Stimulated activated effector memory CD8-positive, alpha-beta T cell treated with anti-CD3 and anti-CD28 coated beads, Interleukin-12 subunit alpha, Interleukin-12 subunit beta, amount 100 ng/mL, for 72 hours (primary cell): ENCODE measurements at regions not wholly inside any gene's neighbourhood (a gene's known extent, or its start where the extent isn't known, plus 50 kb on each side); places are given as distances from the start of the nearest gene placed in this dataset.

Source experiments
- ATAC-seq: fragments of 150-1000 bp; cut with Tn5 transposase; 2 replicates; pipeline ENCODE4 v1.10.0; 2021
- DNase-seq, 2 donors: peaks; one replicate each; pipeline ENCODE4 v3.0.0; 2021 to 2022; ENCODE audit warnings: low spot score in 2 of 2
- H3K27ac Mint-ChIP-seq: one replicate; pipeline ENCODE4 v1.8.0; 2022; ENCODE audit warnings: mild to moderate bottlenecking, mixed read lengths
- H3K36me3 Mint-ChIP-seq: one replicate; pipeline ENCODE4 v1.8.0; 2022; ENCODE audit warnings: mild to moderate bottlenecking, mixed read lengths
- H3K4me1 Mint-ChIP-seq: one replicate; pipeline ENCODE4 v1.8.0; 2022; ENCODE audit warnings: mixed read lengths
- H3K4me3 Mint-ChIP-seq: one replicate; pipeline ENCODE4 v1.8.0; 2022; ENCODE audit warnings: mild to moderate bottlenecking, mixed read lengths
- H3K9me3 Mint-ChIP-seq: one replicate; pipeline ENCODE4 v1.8.0; 2022; ENCODE audit warnings: mixed read lengths

DNA sequence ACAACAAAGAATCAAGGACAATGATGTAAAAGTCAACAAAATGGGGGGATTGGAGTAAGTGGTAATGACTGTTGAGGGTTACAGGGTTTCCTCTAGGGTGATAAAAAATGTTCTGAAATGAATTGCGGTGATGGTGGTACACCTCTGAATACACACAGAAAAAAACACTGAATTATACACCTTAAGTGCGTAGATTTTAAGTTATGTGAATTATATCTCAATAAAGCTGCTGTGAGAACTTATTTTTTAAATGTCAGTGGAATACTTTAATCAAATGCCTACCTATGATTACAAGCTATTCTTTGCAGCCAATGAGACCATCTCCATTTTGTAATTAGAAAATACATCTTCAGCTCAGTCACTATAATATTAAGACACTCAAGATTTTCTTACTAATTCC is 53.5 kb downstream of the ZNF608 start:
- H3K36me3 Mint-ChIP-seq, result no peaks in the 10 kb centered on the region
- H3K27ac Mint-ChIP-seq, result no peak overlapping the region

DNA sequence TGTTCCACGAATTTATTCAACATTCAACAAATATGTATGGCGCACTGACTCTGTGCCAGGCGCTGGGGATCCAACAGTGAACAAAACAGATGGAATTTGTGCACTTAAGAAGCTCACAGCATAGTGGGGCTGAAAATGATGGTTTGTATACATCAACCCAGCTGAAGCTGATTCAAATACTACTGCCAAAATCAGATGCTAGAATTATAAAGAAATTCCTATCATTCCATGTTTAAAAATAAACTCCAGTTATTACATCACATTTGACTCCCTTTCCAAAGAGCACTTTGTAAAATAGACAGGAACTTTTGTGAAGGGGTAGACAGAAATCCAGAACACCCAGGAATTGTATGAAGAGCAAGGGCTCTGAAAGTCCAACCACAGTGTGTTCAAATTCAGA is 54.1 kb downstream of the ZNF608 start:
- ATAC-seq (no peak), DNase-seq (no peak)
- Mint-ChIP-seq H3K4me1 (no peaks in the 10 kb centered on the region), H3K36me3 (no peaks in the 10 kb centered on the region), H3K4me3 (no peak overlapping the region), H3K27ac (no peak overlapping the region), H3K9me3 (no peaks in the 10 kb centered on the region)

More for the DNA sequence above, 53.5 kb downstream of the ZNF608 start:
- no peak for DNase-seq
- H3K9me3 Mint-ChIP-seq, result no peaks in the 10 kb centered on the region
- no peak overlapping the region for H3K4me3 Mint-ChIP-seq
- no peaks in the 10 kb centered on the region for H3K4me1 Mint-ChIP-seq
- no peak for ATAC-seq

DNA sequence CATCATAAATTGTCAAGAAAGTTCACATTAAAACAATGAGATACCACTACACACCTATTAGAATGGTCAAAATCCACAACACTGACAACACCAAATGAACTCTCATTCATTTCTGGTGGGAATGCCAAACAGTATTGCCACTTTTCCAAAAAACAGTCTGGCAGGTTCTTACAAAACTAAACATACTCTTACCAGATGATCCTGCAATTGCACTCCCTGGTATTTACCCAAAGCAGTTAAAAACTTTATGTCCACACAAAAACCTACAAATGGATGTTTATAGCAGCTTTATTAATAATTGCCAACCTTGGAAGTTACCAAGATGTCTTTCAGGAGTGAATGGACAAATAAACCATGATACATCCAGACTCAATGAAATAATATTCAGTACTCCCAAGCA is 56.8 kb downstream of the ZNF608 start:
- Mint-ChIP-seq H3K9me3 (no peaks in the 10 kb centered on the region), H3K27ac (no peak overlapping the region), H3K36me3 (no peaks in the 10 kb centered on the region), H3K4me1 (no peaks in the 10 kb centered on the region), H3K4me3 (no peak overlapping the region)
- ATAC-seq (no peak), DNase-seq (no peak)

DNA sequence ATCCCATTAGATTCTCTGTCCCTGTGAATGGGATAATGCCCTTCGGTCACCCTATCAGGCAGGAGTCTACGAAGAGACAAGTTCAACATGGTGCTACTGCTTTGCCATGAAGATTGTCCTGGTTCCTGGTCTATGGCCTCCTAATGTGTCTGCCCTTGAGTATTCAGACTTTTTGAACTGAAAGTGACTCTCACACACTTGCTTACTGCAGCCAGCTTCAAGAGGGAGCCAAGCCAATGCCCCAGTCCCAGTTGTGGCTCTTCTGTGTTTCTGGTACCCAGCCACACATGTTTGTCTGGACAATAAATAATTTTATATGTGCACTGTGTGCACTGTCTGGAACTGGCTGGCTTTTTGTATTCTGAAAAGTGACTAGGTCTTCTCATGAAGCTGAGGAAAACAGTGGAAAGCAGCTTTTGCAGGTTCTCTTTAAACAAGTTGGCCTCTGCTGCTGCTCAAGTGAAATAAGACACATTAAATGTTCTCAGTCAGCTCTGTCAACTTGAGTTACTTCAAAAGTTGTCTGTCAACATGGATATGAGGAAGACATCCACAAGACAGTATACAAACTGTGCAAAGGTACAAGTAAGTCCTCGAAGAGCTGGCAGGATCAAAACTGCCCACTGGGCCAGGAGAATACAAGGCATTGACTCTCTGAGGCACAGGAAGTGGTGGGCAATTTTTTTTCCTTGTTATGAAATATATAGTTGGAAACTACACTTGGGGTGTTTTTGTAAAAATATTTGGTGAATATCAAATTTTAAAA is 60.0 kb downstream of the ZNF608 start:
- no peak for DNase-seq
- Mint-ChIP-seq H3K4me3 (no peak overlapping the region), H3K27ac (no peak overlapping the region), H3K36me3 (no peaks in the 10 kb centered on the region), H3K4me1 (no peaks in the 10 kb centered on the region), H3K9me3 (no peaks in the 10 kb centered on the region)
- no peak for ATAC-seq

DNA sequence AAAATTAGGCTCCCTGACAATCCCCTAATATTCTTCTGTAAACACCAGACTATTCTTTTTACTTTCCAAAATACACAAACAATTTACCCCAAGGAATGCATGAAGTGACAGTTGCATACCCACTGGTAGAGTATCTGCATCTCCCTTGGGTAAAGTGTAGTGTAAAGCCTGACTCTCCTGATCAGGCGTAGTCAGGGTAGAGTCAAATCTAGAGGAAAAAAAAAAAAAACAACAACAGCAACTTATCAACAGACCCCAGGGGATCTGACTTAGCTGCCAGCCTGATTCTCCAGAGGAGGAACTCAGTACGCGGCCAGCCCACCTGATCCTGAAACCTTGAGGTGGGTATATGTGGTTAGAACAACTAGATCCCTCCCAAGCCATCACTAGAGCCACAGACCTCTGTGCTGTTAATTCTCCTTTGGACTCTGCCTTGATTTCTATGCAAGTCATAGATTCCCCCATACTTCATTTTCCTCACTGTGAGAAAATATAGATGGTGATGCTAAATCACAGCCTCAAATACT is 61.0 kb downstream of the ZNF608 start:
- no peak overlapping the region for H3K27ac Mint-ChIP-seq
- H3K4me1 Mint-ChIP-seq, result no peaks in the 10 kb centered on the region
- ATAC-seq, result no peak
- no peak for DNase-seq
- no peaks in the 10 kb centered on the region for H3K9me3 Mint-ChIP-seq
- no peak overlapping the region for H3K4me3 Mint-ChIP-seq
- H3K36me3 Mint-ChIP-seq, result no peaks in the 10 kb centered on the region

DNA sequence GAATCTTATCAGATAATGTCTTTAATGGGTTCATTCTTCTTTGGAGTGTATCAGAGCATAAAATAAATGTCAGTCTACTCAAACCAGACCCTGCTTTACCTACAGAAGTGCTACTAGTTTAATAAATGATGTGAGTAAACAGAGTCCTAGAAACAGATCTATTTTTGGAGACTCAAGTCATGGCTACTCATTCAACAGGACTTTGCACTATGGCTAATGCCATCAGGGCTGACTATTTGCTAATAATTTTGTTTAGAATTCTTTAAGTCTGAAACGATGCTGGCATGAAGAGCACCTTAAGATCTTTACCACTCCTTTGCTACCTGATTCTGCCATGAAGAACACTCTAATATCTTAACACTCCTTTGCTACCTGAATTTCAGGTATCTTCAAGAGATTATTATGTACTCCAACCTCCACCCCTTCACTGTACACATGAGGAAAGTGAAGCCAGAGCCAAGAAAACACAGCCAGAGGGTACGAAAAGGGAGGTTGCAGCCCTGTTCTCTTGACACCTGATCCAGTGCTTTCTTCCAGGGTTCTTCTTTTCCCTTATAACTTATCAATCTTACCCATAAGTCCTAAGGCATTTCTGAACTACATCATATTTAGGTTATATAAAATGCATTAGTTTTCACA is 62.4 kb downstream of the ZNF608 start:
- no peak for DNase-seq
- H3K36me3 Mint-ChIP-seq, result no peaks in the 10 kb centered on the region
- no peak for ATAC-seq
- peaks cover 3% of the 10 kb centered on the region for H3K9me3 Mint-ChIP-seq
- no peak overlapping the region for H3K27ac Mint-ChIP-seq
- no peaks in the 10 kb centered on the region for H3K4me1 Mint-ChIP-seq
- no peak overlapping the region for H3K4me3 Mint-ChIP-seq

DNA sequence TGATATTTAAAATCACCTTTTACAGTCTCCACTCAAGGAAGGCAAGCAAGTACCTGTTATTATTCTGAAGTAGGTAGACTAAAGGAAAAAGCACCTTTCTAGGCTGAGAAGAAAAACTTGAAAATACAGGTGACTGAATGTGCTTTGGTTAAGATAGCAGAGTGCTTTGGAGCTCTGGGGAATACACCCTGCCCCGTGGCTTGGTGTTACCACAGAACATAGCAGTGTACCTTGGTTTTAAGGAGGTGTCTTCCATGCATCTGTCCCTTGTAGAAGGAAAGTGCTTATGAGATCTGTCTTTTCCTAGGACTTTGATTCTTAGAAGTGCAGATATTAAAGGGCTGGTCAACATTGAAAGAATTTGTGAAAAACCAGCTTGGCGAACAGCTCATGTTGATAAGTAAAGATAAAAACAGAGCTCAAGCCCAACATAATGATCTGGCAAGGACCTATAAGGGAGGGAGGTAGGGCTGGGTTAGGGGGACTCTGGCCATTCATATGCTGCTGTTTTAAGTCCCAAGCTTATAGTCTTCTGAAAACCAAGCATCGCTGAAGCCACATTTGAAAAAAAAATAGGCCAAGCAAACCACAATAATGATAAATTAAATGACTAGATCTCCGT is 66.8 kb downstream of the ZNF608 start:
- Mint-ChIP-seq H3K27ac (no peak overlapping the region), H3K36me3 (no peaks in the 10 kb centered on the region), H3K4me3 (no peak overlapping the region), H3K9me3 (peaks cover 3% of the 10 kb centered on the region), H3K4me1 (no peaks in the 10 kb centered on the region)
- DNase-seq (no peak), ATAC-seq (no peak)

DNA sequence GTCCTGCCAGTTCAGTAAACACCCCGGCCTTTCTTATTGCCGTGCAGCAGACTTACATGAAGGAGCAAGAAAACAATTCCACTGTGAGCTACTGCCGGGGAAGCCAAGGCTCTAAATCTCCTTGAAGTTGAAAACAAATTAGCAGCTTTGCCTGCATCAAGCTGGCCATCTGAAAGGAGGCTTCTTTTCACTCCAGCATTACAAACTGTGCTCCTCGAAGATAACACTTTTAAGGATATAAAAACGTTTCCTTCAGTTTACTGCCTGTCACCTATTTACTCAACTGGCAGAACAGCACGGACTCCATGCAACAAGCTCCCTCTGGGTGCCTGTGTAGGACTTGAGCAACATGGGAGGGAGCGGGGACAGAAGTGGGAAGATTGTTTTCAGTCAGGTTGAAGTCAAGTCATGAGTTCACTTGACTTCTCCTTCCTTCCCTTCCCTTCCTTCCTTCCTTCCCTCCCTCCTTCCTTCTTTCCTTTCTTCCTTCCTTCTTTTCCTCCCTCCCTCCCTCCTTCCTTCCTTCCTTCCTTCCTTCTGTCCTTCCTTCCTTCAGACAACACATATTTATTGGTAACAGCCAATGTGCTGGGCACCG is 67.4 kb downstream of the ZNF608 start:
- H3K4me3 Mint-ChIP-seq, result no peak overlapping the region
- H3K36me3 Mint-ChIP-seq, result no peaks in the 10 kb centered on the region
- H3K4me1 Mint-ChIP-seq, result no peaks in the 10 kb centered on the region
- H3K27ac Mint-ChIP-seq, result no peak overlapping the region
- no peak for DNase-seq
- peaks cover 3% of the 10 kb centered on the region for H3K9me3 Mint-ChIP-seq
- ATAC-seq, result no peak

DNA sequence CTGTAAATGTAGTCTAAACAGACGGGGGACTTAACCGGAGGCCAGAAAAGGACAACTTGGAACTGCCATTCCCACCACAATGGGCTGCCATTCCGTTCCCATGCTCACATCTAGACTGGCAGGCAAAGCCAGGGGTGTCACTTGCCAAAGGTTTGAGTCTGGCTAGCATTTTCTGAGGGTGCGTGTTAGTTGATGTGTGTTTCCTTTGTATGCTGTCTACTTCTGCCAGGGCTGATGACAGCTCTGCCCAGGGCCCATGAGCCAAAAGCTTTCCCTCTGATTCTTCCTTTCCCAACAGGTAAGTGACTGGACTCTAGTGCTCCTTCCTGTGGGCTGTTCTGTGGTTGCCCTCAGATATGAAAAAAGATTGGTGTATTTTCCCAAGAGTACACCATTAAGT is 68.0 kb downstream of the ZNF608 start:
- ATAC-seq (no peak), DNase-seq (no peak)
- no peak overlapping the region for H3K4me3 Mint-ChIP-seq
- no peak overlapping the region for H3K27ac Mint-ChIP-seq
- no peaks in the 10 kb centered on the region for H3K36me3 Mint-ChIP-seq
- H3K4me1 Mint-ChIP-seq, result no peaks in the 10 kb centered on the region
- peaks cover 3% of the 10 kb centered on the region for H3K9me3 Mint-ChIP-seq

DNA sequence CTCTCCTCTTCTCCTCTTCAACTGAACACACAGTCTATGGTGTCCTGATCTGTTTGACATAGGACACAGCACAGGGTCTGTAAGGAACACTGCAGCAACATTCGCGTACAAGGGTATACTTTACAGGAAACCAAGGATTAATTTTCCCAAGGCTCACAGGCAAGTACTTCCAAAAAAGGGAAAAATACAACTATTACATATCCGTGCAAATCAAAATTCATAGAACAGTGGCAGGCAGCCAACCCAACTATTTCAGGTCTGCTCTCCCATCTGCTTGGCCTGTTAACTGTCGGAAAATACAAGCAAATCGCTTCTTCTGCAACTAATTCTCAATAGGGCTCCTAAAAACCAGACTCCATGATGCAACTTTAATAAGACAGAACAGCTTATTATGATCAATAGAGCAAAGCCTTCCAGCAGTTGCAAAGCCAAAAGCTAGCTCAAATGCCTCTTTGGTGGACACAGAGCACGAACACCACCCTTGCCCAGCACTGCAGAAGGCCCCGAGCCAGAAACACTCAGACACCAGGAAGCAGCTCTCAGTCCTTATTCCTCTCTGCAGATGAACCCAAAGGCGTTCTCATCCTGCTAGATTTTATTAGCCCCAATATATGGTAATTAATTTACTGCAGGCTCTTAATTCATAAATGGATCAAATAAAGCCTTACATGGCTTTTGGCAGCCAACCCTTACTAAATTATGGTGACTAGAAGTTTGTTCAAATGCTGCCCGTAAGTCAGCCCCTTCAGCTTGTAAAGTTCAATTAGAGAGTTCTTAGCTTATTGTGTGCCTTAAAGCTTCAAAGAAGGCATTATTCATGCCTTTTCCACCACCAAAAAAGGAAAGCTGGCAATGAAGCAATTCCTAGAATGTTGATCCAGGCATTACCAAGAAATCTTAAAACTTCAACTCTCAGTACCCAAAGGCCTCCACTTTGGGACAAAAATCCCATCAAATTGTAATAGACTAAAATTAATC is 68.8 kb downstream of the ZNF608 start:
- ATAC-seq (no peak), DNase-seq (no peak)
- H3K27ac Mint-ChIP-seq, result no peak overlapping the region
- H3K9me3 Mint-ChIP-seq, result peaks cover 3% of the 10 kb centered on the region
- H3K4me3 Mint-ChIP-seq, result no peak overlapping the region
- H3K36me3 Mint-ChIP-seq, result no peaks in the 10 kb centered on the region
- H3K4me1 Mint-ChIP-seq, result no peaks in the 10 kb centered on the region

DNA sequence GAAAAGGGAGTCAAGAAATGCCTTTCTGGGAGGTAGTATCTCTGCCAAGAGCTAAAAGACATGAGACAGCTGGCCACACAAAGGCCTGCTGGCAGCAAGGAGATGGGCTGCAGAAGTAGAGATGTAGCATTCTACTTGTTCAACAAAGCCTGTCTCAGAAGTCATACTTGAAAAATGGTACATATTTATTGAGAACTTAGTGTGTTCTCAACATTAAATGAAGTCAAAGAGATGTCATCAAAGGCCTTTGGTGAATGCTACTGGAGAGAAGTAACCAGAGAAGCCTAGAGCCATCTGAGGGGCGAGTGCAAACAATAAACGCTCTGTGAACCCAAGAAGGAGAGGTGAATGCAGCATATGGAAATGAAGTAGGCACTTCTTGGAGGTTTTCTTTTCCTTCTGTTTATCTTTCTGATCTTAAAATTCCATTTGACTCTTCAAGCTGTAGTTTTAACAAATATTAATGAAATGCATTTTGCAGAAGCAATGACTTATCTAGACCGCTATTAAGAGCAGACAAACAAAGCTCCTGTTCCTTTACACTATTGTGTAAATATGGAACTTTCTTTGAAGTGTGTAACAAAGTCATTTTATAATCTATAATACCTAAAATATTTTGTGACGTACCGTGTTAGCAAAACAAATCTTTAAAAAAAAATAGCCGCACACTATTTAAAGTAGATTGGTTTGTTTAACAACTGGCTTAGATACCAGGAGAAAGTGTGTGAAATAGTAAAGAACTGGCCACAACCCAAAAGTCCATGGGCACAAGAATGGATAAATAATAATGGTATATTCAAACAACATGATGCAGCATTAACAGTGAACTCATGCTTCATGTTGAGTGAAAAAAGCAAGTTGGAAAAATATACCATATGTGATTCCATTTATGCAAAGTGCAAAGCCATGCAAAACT is 70.2 kb downstream of the ZNF608 start:
- Mint-ChIP-seq H3K36me3 (no peaks in the 10 kb centered on the region), H3K9me3 (peaks cover 3% of the 10 kb centered on the region), H3K27ac (no peak overlapping the region), H3K4me1 (no peaks in the 10 kb centered on the region), H3K4me3 (no peak overlapping the region)
- no peak for DNase-seq
- ATAC-seq, result no peak

DNA sequence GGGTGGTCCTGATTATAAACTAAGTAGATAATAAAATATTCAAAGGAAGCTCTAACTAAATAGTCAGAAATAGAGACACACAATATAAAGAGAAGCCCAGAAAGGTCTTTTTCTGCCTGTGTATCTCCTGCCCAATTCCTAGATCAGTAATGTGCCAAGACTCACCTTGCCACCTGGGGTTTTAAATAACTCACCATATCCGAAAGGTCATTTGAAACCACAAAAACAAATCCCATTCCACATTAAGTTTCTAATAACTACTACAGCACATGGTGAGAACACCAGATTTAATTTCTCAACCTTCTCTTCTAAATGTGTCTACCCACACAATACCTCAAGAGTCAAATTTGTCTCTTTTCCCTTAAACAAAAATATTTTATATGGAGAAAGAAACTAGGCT is 75.2 kb downstream of the ZNF608 start:
- no peak for DNase-seq
- Mint-ChIP-seq H3K9me3 (no peaks in the 10 kb centered on the region), H3K36me3 (no peaks in the 10 kb centered on the region), H3K27ac (no peak overlapping the region), H3K4me1 (no peaks in the 10 kb centered on the region), H3K4me3 (no peak overlapping the region)
- ATAC-seq, result no peak

DNA sequence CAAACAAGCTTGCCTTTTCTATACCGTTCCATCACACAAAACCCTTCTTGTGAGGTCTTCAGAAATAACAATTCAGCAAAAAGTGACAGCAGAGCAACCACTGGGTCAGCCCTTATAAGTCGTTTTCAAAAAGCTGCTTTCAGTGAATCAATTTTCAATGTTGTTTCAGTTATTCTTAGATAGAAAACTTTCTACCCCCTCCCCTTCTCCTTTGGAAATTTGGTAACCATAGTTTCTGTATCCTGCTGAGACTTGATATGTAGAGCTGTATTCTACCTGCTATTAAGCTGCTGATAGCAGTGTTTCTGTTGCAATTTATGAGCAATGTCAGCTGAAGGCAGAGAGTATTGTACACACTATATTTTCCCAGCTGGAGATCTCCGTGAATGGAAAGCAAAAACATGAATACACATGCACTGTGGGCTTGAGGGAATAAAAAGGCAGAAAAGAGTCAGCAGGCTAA is 75.7 kb downstream of the ZNF608 start:
- no peak overlapping the region for H3K27ac Mint-ChIP-seq
- no peak overlapping the region for H3K4me3 Mint-ChIP-seq
- no peaks in the 10 kb centered on the region for H3K4me1 Mint-ChIP-seq
- ATAC-seq, result no peak
- no peaks in the 10 kb centered on the region for H3K9me3 Mint-ChIP-seq
- H3K36me3 Mint-ChIP-seq, result no peaks in the 10 kb centered on the region
- no peak for DNase-seq
